SK-N-SH (cell line): ENCODE measurements at regions not wholly inside any gene's neighbourhood (a gene's known extent, or its start where the extent isn't known, plus 50 kb on each side); places are given as distances from the start of the nearest gene placed in this dataset.

Experiments
- CTCF ChIA-PET: fragments of 300-600, 350-600 bp; formaldehyde crosslinking; extraction: SDS; loops from one replicate; lab custom pipeline; 2021; lab: Yijun Ruan, JAX
- POLR2A ChIA-PET: fragments of 350-600 bp; sonication (Branson Sonifier 250); formaldehyde crosslinking; extraction: SDS; loops from one replicate; lab custom pipeline; 2020; ENCODE audit warnings: antibody characterized with exemption, inconsistent platforms; lab: Yijun Ruan, JAX
- DNase-seq: peaks from one replicate; pipeline ENCODE4 v3.0.0; 2012
- H2AFZ ChIP-seq: fragments of 200-600 bp; sonication (generic); 2 replicates; pipeline ENCODE4 v1.8.1; 2016; ENCODE audit warnings: antibody characterized with exemption, mild to moderate bottlenecking, low read depth
- H3F3A ChIP-seq: fragments of 200-600 bp; sonication (generic); replicated peaks from 2 replicates; pipeline ENCODE3; 2016; ENCODE audit warnings: antibody characterized with exemption, mild to moderate bottlenecking; ENCODE audit not compliant: insufficient read depth
- H3K27ac ChIP-seq, 2 experiments: fragments of 200-500 bp in 1 of 2; fragments of 200-600 bp in 1 of 2; sonication (Bioruptor generic) in 1 of 2; sonication (generic), shearing (Covaris generic) in 1 of 2; 2 replicates each; pipeline versions ENCODE4 v1.5.1 to v1.6.1; 2014 to 2016; ENCODE audit warnings: low read depth in 2 of 2, inconsistent platforms in 1 of 2, low read length in 1 of 2, mild to moderate bottlenecking in 1 of 2, mixed read lengths in 1 of 2
- H3K27me3 ChIP-seq: fragments of 200-600 bp; sonication (generic), shearing (Covaris generic); 2 replicates; pipeline ENCODE4 v1.6.1; 2016; ENCODE audit warnings: mixed run types; ENCODE audit not compliant: insufficient read depth
- H3K36me3 ChIP-seq, 2 experiments: fragments of 200-500 bp in 1 of 2; fragments of 200-600 bp in 1 of 2; sonication (Bioruptor generic) in 1 of 2; sonication (generic) in 1 of 2; replicated peaks in 1 of 2; 2 replicates each; pipeline versions ENCODE3 to v1.5.1; 2014 to 2016; ENCODE audit warnings: low read length in 1 of 2, mild to moderate bottlenecking in 1 of 2; ENCODE audit not compliant: insufficient read depth in 2 of 2, control insufficient read depth in 1 of 2
- H3K4me1 ChIP-seq, 2 experiments: fragments of 200-500 bp in 1 of 2; fragments of 200-600 bp in 1 of 2; sonication (Bioruptor generic) in 1 of 2; sonication (generic), shearing (Covaris generic) in 1 of 2; 2 replicates each; pipeline versions ENCODE4 v1.5.1 to v1.6.1; 2014 to 2016; ENCODE audit warnings: low read depth in 1 of 2, low read length in 1 of 2, mixed run types in 1 of 2; ENCODE audit not compliant: insufficient read depth in 2 of 2, control insufficient read depth in 1 of 2
- H3K4me2 ChIP-seq: fragments of 200-600 bp; sonication (generic), shearing (Covaris generic); 2 replicates; pipeline ENCODE4 v1.6.1; 2017; ENCODE audit warnings: mixed run types
- H3K4me3 ChIP-seq, 2 experiments: fragments of 200-500 bp in 1 of 2; fragments of 200-600 bp in 1 of 2; sonication (Bioruptor generic) in 1 of 2; sonication (generic), shearing (Covaris generic) in 1 of 2; 2 replicates each; pipeline versions ENCODE4 v1.5.1 to v1.8.1; 2014 to 2016; ENCODE audit warnings: low read depth in 2 of 2, inconsistent platforms in 1 of 2, low read length in 1 of 2, mild to moderate bottlenecking in 1 of 2, mixed read lengths in 1 of 2, moderate library complexity in 1 of 2
- H3K79me2 ChIP-seq: fragments of 200-600 bp; sonication (generic); 2 replicates; pipeline ENCODE4 v1.8.1; 2017; ENCODE audit warnings: mild to moderate bottlenecking; ENCODE audit not compliant: insufficient read depth
- H3K9ac ChIP-seq: fragments of 200-600 bp; sonication (generic); 2 replicates; pipeline ENCODE4 v1.6.1; 2017; ENCODE audit warnings: mixed run types
- H3K9me2 ChIP-seq: fragments of 200-600 bp; sonication (generic); 2 replicates; pipeline ENCODE4 v1.6.1; 2017; ENCODE audit warnings: mixed run types
- H3K9me3 ChIP-seq: fragments of 200-600 bp; sonication (generic); 2 replicates; pipeline ENCODE4 v1.6.1; 2017; ENCODE audit warnings: mixed run types, mild to moderate bottlenecking, moderate library complexity
- H4K20me1 ChIP-seq: fragments of 200-600 bp; sonication (generic); 2 replicates; pipeline ENCODE4 v1.6.1; 2017; ENCODE audit warnings: mild to moderate bottlenecking, mixed run types; ENCODE audit not compliant: insufficient read depth
- ELF1 ChIP-seq: IDR thresholded peaks from 2 replicates; pipeline ENCODE4 v1.4.0; 2012
- EZH2phosphoT487 ChIP-seq: fragments of 200-600 bp; sonication (generic); IDR thresholded peaks from 2 replicates; pipeline ENCODE4 v1.6.1; 2017; ENCODE audit warnings: low read depth, mixed run types, mild to moderate bottlenecking, antibody characterized with exemption, moderate library complexity, borderline replicate concordance
- FOSL2 ChIP-seq: IDR thresholded peaks from 2 replicates; pipeline ENCODE4 v1.4.0; 2012; ENCODE audit warnings: low read depth, mild to moderate bottlenecking, moderate library complexity, borderline replicate concordance
- GABPA ChIP-seq: IDR thresholded peaks from 2 replicates; pipeline ENCODE4 v1.4.0; 2012; ENCODE audit warnings: low read depth, mild to moderate bottlenecking
- GATA2 ChIP-seq: sonication (generic); formaldehyde crosslinking; IDR thresholded peaks from 2 replicates; pipeline ENCODE4 v1.5.0; 2020; ENCODE audit warnings: mild to moderate bottlenecking, missing genetic modification reagents
- JUND ChIP-seq: IDR thresholded peaks from 2 replicates; pipeline ENCODE4 v1.4.0; 2012
- MEF2A ChIP-seq: IDR thresholded peaks from 2 replicates; pipeline ENCODE4 v1.4.0; 2012; ENCODE audit warnings: low read depth, borderline replicate concordance
- MXI1 ChIP-seq: IDR thresholded peaks from 2 replicates; pipeline ENCODE4 v1.6.1; 2012; ENCODE audit warnings: mild to moderate bottlenecking, low read depth, low read length, improper control_type of control experiment
- PBX3 ChIP-seq: IDR thresholded peaks from 2 replicates; pipeline ENCODE4; 2012
- POLR2AphosphoS5 ChIP-seq: IDR thresholded peaks from 2 replicates; pipeline ENCODE4 v1.6.1; 2012; ENCODE audit warnings: low read depth, low read length
- RAD21 ChIP-seq: IDR thresholded peaks from 2 replicates; pipeline ENCODE4 v1.6.1; 2012; ENCODE audit warnings: mild to moderate bottlenecking, low read length
- REST ChIP-seq: IDR thresholded peaks from 2 replicates; pipeline ENCODE4 v1.6.1; 2012; ENCODE audit warnings: mild to moderate bottlenecking, low read depth, low read length, moderate library complexity
- SIN3A ChIP-seq: IDR thresholded peaks from 2 replicates; pipeline ENCODE4 v1.6.1; 2012; ENCODE audit warnings: low read depth, mild to moderate bottlenecking, low read length, moderate library complexity, borderline replicate concordance
- TAF1 ChIP-seq: IDR thresholded peaks from 2 replicates; pipeline ENCODE4 v1.6.1; 2012; ENCODE audit warnings: low read depth, mild to moderate bottlenecking, low read length, moderate library complexity, borderline replicate concordance
- TCF12 ChIP-seq: IDR thresholded peaks from 2 replicates; pipeline ENCODE4 v1.4.0; 2012
- USF1 ChIP-seq: IDR thresholded peaks from 2 replicates; pipeline ENCODE4 v1.4.0; 2012; ENCODE audit warnings: low read depth, borderline replicate concordance
- ZBTB33 ChIP-seq: IDR thresholded peaks from 2 replicates; pipeline ENCODE4 v1.4.0; 2012; ENCODE audit warnings: low read depth, borderline replicate concordance
- WGBS: methylation state at CpG from one replicate; pipeline ENCODE4 v1.1.6; 2017; ENCODE audit warnings: low lambda C conversion rate; 5-methylcytosine and 5-hydroxymethylcytosine counted together

- CTCF ChIA-PET, result interaction anchor here (1.7 kb wide), 1 partner anchor 55 kb away, joined by 4 read pairs; no protein-coding TSS in a partner anchor
- POLR2A ChIA-PET, result no interaction called here
- no peaks in the 10 kb centered on the region for H3F3A ChIP-seq
- H3K9me3 ChIP-seq, result peaks cover 7% of the 10 kb centered on the region; the same call in 1 of the 2 replicates
- no peaks in the 10 kb centered on the region for H3K36me3 ChIP-seq
- H3K4me1 ChIP-seq, result no peaks in the 10 kb centered on the region
- no peak for TF ChIP-seq MXI1
- no peak for TF ChIP-seq MEF2A
- TF ChIP-seq RAD21, result no peak
- no peak for TF ChIP-seq REST
- no peak overlapping the region for H3K4me2 ChIP-seq
- no peaks in the 10 kb centered on the region for H4K20me1 ChIP-seq
- no peak overlapping the region for H3K9ac ChIP-seq
- no peak overlapping the region for H3K4me3 ChIP-seq
- H2AFZ ChIP-seq, result no peak overlapping the region
- H3K79me2 ChIP-seq, result no peaks in the 10 kb centered on the region
- 63% methylated on average over 35 of the region's 40 CpGs for WGBS
- no peak for DNase-seq
- H3K27me3 ChIP-seq, result no peaks in the 10 kb centered on the region
- no peaks in the 10 kb centered on the region for H3K9me2 ChIP-seq
- H3K27ac ChIP-seq, result no peak overlapping the region
These were observed 98.3 kb downstream of the FOXL3 start for GRCh38 chr7:388023-388960.

GRCh38 chr7:388961-389701 lies 99.2 kb downstream of the FOXL3 start:
- Histone ChIP-seq H3K4me1 (no peaks in the 10 kb centered on the region), H4K20me1 (no peaks in the 10 kb centered on the region), H3K79me2 (no peaks in the 10 kb centered on the region), H3K4me3 (no peak overlapping the region), H3K4me2 (no peak overlapping the region), H3K9me3 (peaks cover 7% of the 10 kb centered on the region; the same call in 1 of the 2 replicates), H3K27me3 (no peaks in the 10 kb centered on the region), H3K27ac (no peak overlapping the region), H3K9me2 (no peaks in the 10 kb centered on the region), H3K9ac (no peak overlapping the region), H3K36me3 (no peaks in the 10 kb centered on the region), H3F3A (no peaks in the 10 kb centered on the region), H2AFZ (no peak overlapping the region)
- ChIA-PET POLR2A (no interaction called here), CTCF (interaction anchor here (1.7 kb wide), 1 partner anchor 56 kb away, joined by 4 read pairs; no protein-coding TSS in a partner anchor)
- no peak for DNase-seq
- 75% methylated on average over 18 of the region's 31 CpGs for WGBS
- TF ChIP-seq TCF12 (no peak), GABPA (no peak), GATA2 (CRISPR knock-in tag) (no peak), FOSL2 (no peak), ELF1 (no peak), TAF1 (no peak), JUND (no peak), POLR2AphosphoS5 (no peak), ZBTB33 (no peak), EZH2phosphoT487 (no peak), SIN3A (no peak), PBX3 (no peak), USF1 (no peak)
